ENCODE measurements at regions not wholly inside any gene's neighbourhood (a gene's known extent, or its start where the extent isn't known, plus 50 kb on each side); places are given as distances from the start of the nearest gene placed in this dataset.

GRCh38 chr1:36689992-36690391 lies 207.3 kb upstream of the CSF3R start:
- DNase-seq = no peak
- ChIA-PET POLR2A (ENCODE audit: unreplicated experiment) (no interaction called here), CTCF (no interaction called here)
- Histone ChIP-seq H3K9me1 (ENCODE audit: insufficient read depth, low read length) (no peaks in the 10 kb centered on the region), H2AK9ac (replicated peaks; ENCODE audit: low read depth, low read length, poor library complexity) (no peak overlapping the region), H4K91ac (ENCODE audit: insufficient read depth, low read depth, low read length) (no peak overlapping the region), H3K27ac (ENCODE audit: insufficient read depth, low read length) (no peak overlapping the region), H2AFZ (replicated peaks; ENCODE audit: low read length, poor library complexity) (no peak overlapping the region), H3K18ac (ENCODE audit: low read depth, low read length) (no peak overlapping the region), H3K4me3 (ENCODE audit: insufficient read depth, low read depth, low read length) (no peak overlapping the region), H3K27me3 (ENCODE audit: control insufficient read depth, insufficient read depth, low read length) (no peaks in the 10 kb centered on the region), H3K4me2 (ENCODE audit: low read depth, low read length) (no peak overlapping the region), H3K79me1 (ENCODE audit: low read depth in 1 of 2, low read length in 2 of 2) (no peaks in the 10 kb centered on the region), H3K36me3 (ENCODE audit: control insufficient read depth, insufficient read depth, low read length) (no peaks in the 10 kb centered on the region), H2BK20ac (ENCODE audit: low read depth, low read length) (no peak overlapping the region), H3K56ac (ENCODE audit: extremely low read depth, insufficient read depth, low read length) (no peak overlapping the region), H2BK15ac (ENCODE audit: low read depth, low read length) (no peak overlapping the region), H4K5ac (ENCODE audit: low read depth, low read length) (no peak overlapping the region), H4K20me1 (ENCODE audit: insufficient read depth, low read length) (no peaks in the 10 kb centered on the region), H4K8ac (ENCODE audit: low read depth in 2 of 2, low read length in 2 of 2) (no peak overlapping the region), H2BK5ac (ENCODE audit: low read depth, low read length, poor library complexity, severe bottlenecking) (no peak overlapping the region), H3K14ac (replicated peaks; ENCODE audit: low read depth, low read length) (no peak overlapping the region), H3K23ac (ENCODE audit: low read depth, low read length) (no peak overlapping the region), H3K4me1 (ENCODE audit: control insufficient read depth, insufficient read depth, low read length) (no peaks in the 10 kb centered on the region), H2BK120ac (ENCODE audit: low read depth, low read length) (no peak overlapping the region), H3K9me3 (ENCODE audit: control insufficient read depth, insufficient read depth, low read length) (no peaks in the 10 kb centered on the region), H3K4ac (ENCODE audit: low read depth, low read length) (no peak overlapping the region), H2AK5ac (ENCODE audit: low read depth, low read length) (no peak overlapping the region), H3K9ac (ENCODE audit: low read depth, low read length) (no peak overlapping the region)
- BruUV-seq (replicated peaks) = no TSS peak
- in situ Hi-C loops (cut with MboI; ENCODE audit: low sequenced_read_pairs) (no loop called here), dilution Hi-C loops (cut with HindIII; ENCODE audit: low sequenced_read_pairs, unreplicated experiment) (no loop called here), intact Hi-C loops (cut with micrococcal nuclease) (no loop called here)
- no peak for ATAC-seq (ENCODE audit: low read depth)
- TF ChIP-seq RAD21 (IDR thresholded peaks at IDR 0.05; ENCODE audit: low read length) = no peak
- no peak for TF ChIP-seq CHD1 (IDR thresholded peaks at IDR 0.05; ENCODE audit: low read depth, low read length)
- no peak for TF ChIP-seq USF2 (IDR thresholded peaks at IDR 0.05; ENCODE audit: low read depth, low read length)
- no peak for TF ChIP-seq CTCF (conservative IDR thresholded peaks at IDR 0.05; ENCODE audit: low read depth, low read length)
- TF ChIP-seq FOS (IDR thresholded peaks at IDR 0.05; ENCODE audit: low read depth, low read length) = no peak
- TF ChIP-seq MAFK (IDR thresholded peaks at IDR 0.05; ENCODE audit: low read depth, low read length) = no peak
- TF ChIP-seq ELK1 (IDR thresholded peaks at IDR 0.05; ENCODE audit: borderline replicate concordance, low read depth, low read length) = no peak
- no peak for TF ChIP-seq MXI1 (IDR thresholded peaks at IDR 0.05; ENCODE audit: borderline replicate concordance, low read depth, low read length)
- no peak for TF ChIP-seq SMC3 (IDR thresholded peaks at IDR 0.05; ENCODE audit: low read depth, low read length)
- no peak for TF ChIP-seq RFX5 (IDR thresholded peaks at IDR 0.05; ENCODE audit: low read depth, low read length)
- TF ChIP-seq BHLHE40 (IDR thresholded peaks at IDR 0.05; ENCODE audit: low read depth, low read length) = no peak
- TF ChIP-seq POLR2A (IDR thresholded peaks at IDR 0.05; ENCODE audit: low read depth, low read length) = no peak
- no peak for TF ChIP-seq NFE2L2 (IDR thresholded peaks at IDR 0.05; ENCODE audit: low read depth, low read length)
- TF ChIP-seq RCOR1 (IDR thresholded peaks at IDR 0.05; ENCODE audit: insufficient replicate concordance, low read length) = no peak
- no CpG with 5 or more reads among the region's 3 CpGs for WGBS, 2 experiments (ENCODE audit: extremely low coverage in 2 of 2, insufficient read length in 1 of 2)

All from IMR-90 (cell line).